Prostate gland (tissue), 2 donors: ENCODE measurements at regions not wholly inside any gene's neighbourhood (a gene's known extent, or its start where the extent isn't known, plus 50 kb on each side); places are given as distances from the start of the nearest gene placed in this dataset.

Source experiments
- POLR2A ChIP-seq: fragments of 450-650 bp; IDR thresholded peaks from one replicate; pipeline ENCODE4 v1.6.1; 2016; ENCODE audit warnings: antibody characterized with exemption, mild to moderate bottlenecking
- POLR2AphosphoS5 ChIP-seq: sonication (generic); formaldehyde crosslinking; IDR thresholded peaks from one replicate; pipeline ENCODE4 v1.6.1; 2017; ENCODE audit warnings: antibody characterized with exemption
- TF ChIP-seq, protein P1 (sequence below), 4 experiments: fragments of 200-600 bp in 2 of 4; fragments of 450-650 bp in 2 of 4; sonication (generic) in 2 of 4; IDR thresholded peaks; 1 replicate in 3 of 4; 2 replicates in 1 of 4; pipeline ENCODE4 v1.5.1; 2016 to 2019; ENCODE audit warnings: antibody characterized with exemption in 4 of 4, mild to moderate bottlenecking in 2 of 4, moderate library complexity in 2 of 4

DNA sequence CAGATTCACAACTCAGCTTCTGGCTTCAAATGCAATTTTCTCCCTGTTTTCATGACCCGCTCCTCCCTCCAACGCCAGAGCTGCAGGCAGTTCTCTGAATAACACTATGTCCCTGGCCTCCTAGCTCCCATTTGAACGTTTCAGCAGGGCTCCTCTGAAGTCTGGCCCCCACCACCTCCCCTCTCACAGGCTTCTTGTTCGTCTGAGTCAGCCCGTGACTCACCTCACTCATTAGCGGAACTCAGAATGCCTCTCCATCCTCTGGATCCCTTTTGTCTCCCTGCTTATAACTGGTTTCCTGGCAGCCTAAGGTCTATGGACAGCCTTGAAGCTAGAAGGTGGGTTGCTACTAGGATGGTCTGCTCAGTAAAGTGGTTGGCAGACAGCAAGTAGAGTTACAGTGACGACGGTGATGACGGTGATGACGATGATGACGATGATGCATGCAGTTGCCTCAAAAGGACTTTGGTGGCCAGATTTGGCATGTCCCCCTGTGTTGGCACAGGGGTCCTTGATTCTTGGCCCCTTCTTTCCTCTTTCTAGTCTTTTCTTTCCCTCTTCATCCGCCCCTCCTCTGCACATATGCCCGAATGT is 83.3 kb upstream of the MKLN1 start:
- TF ChIP-seq, protein P1, sequence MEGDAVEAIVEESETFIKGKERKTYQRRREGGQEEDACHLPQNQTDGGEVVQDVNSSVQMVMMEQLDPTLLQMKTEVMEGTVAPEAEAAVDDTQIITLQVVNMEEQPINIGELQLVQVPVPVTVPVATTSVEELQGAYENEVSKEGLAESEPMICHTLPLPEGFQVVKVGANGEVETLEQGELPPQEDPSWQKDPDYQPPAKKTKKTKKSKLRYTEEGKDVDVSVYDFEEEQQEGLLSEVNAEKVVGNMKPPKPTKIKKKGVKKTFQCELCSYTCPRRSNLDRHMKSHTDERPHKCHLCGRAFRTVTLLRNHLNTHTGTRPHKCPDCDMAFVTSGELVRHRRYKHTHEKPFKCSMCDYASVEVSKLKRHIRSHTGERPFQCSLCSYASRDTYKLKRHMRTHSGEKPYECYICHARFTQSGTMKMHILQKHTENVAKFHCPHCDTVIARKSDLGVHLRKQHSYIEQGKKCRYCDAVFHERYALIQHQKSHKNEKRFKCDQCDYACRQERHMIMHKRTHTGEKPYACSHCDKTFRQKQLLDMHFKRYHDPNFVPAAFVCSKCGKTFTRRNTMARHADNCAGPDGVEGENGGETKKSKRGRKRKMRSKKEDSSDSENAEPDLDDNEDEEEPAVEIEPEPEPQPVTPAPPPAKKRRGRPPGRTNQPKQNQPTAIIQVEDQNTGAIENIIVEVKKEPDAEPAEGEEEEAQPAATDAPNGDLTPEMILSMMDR (IDR thresholded peaks at IDR 0.05), result no peak
- TF ChIP-seq POLR2AphosphoS5, result peak; percentile 5
- TF ChIP-seq POLR2A, result no peak
